ENCODE measurements at regions not wholly inside any gene's neighbourhood (a gene's known extent, or its start where the extent isn't known, plus 50 kb on each side); places are given as distances from the start of the nearest gene placed in this dataset.
A peak's percentile ranks its signal among the peaks of the same experiment; 100 is the strongest.
"Not testable (repeated sequence)": the region's sequence is repeated elsewhere in the genome, so short reads cannot be mapped to it uniquely, and the experiment has no call there.

GRCh38 chr10:109809954-109810353 is 113.4 kb downstream of the XPNPEP1 start:
- DNase-seq = not testable (repeated sequence)

- DNase-seq = not testable (repeated sequence)
Observed at GRCh38 chr10:109801191-109801590, 122.1 kb downstream of the XPNPEP1 start.

GRCh38 chr10:109790647-109791046 is 132.7 kb downstream of the XPNPEP1 start:
- DNase-seq = no peak

GRCh38 chr10:109784236-109784635 is 139.1 kb downstream of the XPNPEP1 start:
- peak; percentile 2 for DNase-seq

- DNase-seq = no peak
Observed at GRCh38 chr10:109783286-109783685, 140.0 kb downstream of the XPNPEP1 start.

GRCh38 chr10:109780997-109781396 is 142.3 kb downstream of the XPNPEP1 start:
- DNase-seq = no peak

- no peak for DNase-seq
Observed at GRCh38 chr10:109778993-109779392, 144.3 kb downstream of the XPNPEP1 start.

GRCh38 chr10:109774121-109774440 is 149.2 kb downstream of the XPNPEP1 start:
- DNase-seq = no peak

- peak; percentile 25 for DNase-seq
Observed at GRCh38 chr10:109773288-109774120, 149.8 kb downstream of the XPNPEP1 start.

- DNase-seq = no peak
Observed at GRCh38 chr10:109770663-109771062, 152.6 kb downstream of the XPNPEP1 start.

- DNase-seq = no peak
Observed at GRCh38 chr10:109769966-109770365, 153.3 kb downstream of the XPNPEP1 start.

- no peak for DNase-seq
Observed at GRCh38 chr10:109765838-109766237, 157.5 kb downstream of the XPNPEP1 start.

- DNase-seq = no peak
Observed at GRCh38 chr10:109762555-109762954, 160.8 kb downstream of the XPNPEP1 start.

GRCh38 chr10:109757670-109758069 is 165.6 kb downstream of the XPNPEP1 start:
- peak; percentile 4 for DNase-seq

- DNase-seq = no peak
Observed at GRCh38 chr10:109746861-109747260, 176.4 kb downstream of the XPNPEP1 start.

GRCh38 chr10:109744020-109744419 is 179.3 kb downstream of the XPNPEP1 start:
- no peak for DNase-seq

- DNase-seq = peak; percentile 71
Observed at GRCh38 chr10:109743574-109743973, 179.7 kb downstream of the XPNPEP1 start.

GRCh38 chr10:109743146-109743545 is 180.2 kb downstream of the XPNPEP1 start:
- no peak for DNase-seq

- DNase-seq = no peak
Observed at GRCh38 chr10:109741712-109742111, 181.6 kb downstream of the XPNPEP1 start.

- peak; percentile 3 for DNase-seq
Observed at GRCh38 chr10:109740436-109740835, 182.9 kb downstream of the XPNPEP1 start.

- no peak for DNase-seq
Observed at GRCh38 chr10:109737626-109738025, 185.7 kb downstream of the XPNPEP1 start.

GRCh38 chr10:109737009-109737408 is 186.3 kb downstream of the XPNPEP1 start:
- DNase-seq = no peak

GRCh38 chr10:109735776-109736175 is 187.5 kb downstream of the XPNPEP1 start:
- no peak for DNase-seq

- DNase-seq = no peak
Observed at GRCh38 chr10:109732254-109732965, 190.9 kb downstream of the XPNPEP1 start.
